H9 (cell line): ENCODE measurements at regions not wholly inside any gene's neighbourhood (a gene's known extent, or its start where the extent isn't known, plus 50 kb on each side); places are given as distances from the start of the nearest gene placed in this dataset.

ENCODE experiments used
- DNase-seq: peaks from one replicate; pipeline ENCODE4 v3.0.0-alpha.2; 2017
- H2AFZ ChIP-seq: one replicate; pipeline ENCODE4 v1.6.1; 2013; ENCODE audit warnings: mild to moderate bottlenecking, low read length, control low read depth, moderate library complexity
- H2AK5ac ChIP-seq: 2 replicates; pipeline ENCODE4 v1.6.1; 2013; ENCODE audit warnings: low read length, control low read depth, mixed read lengths; ENCODE audit not compliant: insufficient read length
- H2BK120ac ChIP-seq: one replicate; pipeline ENCODE4 v1.6.1; 2013; ENCODE audit warnings: low read depth, mild to moderate bottlenecking, low read length, control low read depth, inconsistent platforms; ENCODE audit not compliant: poor library complexity, severe bottlenecking
- H2BK12ac ChIP-seq: 2 replicates; pipeline ENCODE4 v1.6.1; 2013; ENCODE audit warnings: low read length, control low read depth, mixed read lengths, low read depth; ENCODE audit not compliant: insufficient read length
- H2BK15ac ChIP-seq: 2 replicates; pipeline ENCODE4 v1.6.1; 2013; ENCODE audit warnings: low read depth, low read length, control low read depth
- H2BK20ac ChIP-seq: one replicate; pipeline ENCODE4 v1.6.1; 2013; ENCODE audit warnings: low read depth, mild to moderate bottlenecking, low read length, control low read depth, inconsistent platforms; ENCODE audit not compliant: poor library complexity, severe bottlenecking
- H2BK5ac ChIP-seq: 2 replicates; pipeline ENCODE4 v1.6.1; 2013; ENCODE audit warnings: low read length, control low read depth, mixed read lengths; ENCODE audit not compliant: insufficient read length
- H3K14ac ChIP-seq: 2 replicates; pipeline ENCODE4 v1.6.1; 2013; ENCODE audit warnings: low read length, control low read depth; ENCODE audit not compliant: insufficient read depth
- H3K18ac ChIP-seq: 2 replicates; pipeline ENCODE4 v1.6.1; 2013; ENCODE audit warnings: low read depth, mild to moderate bottlenecking, mixed read lengths, low read length, control low read depth; ENCODE audit not compliant: insufficient read length
- H3K23ac ChIP-seq: 2 replicates; pipeline ENCODE4 v1.6.1; 2013; ENCODE audit warnings: low read length, control low read depth, mixed read lengths, low read depth; ENCODE audit not compliant: insufficient read length
- H3K23me2 ChIP-seq: 2 replicates; pipeline ENCODE4 v1.6.1; 2013; ENCODE audit warnings: low read depth, mild to moderate bottlenecking, mixed read lengths, low read length, control low read depth; ENCODE audit not compliant: insufficient read length, poor library complexity, severe bottlenecking
- H3K27ac ChIP-seq: 2 replicates; pipeline ENCODE4 v1.5.1; 2013; ENCODE audit warnings: low read length, control low read depth, mixed read lengths, low read depth; ENCODE audit not compliant: insufficient read length
- H3K27me3 ChIP-seq: 2 replicates; pipeline ENCODE4 v1.6.1; 2013; ENCODE audit warnings: low read length, control low read depth, inconsistent platforms; ENCODE audit not compliant: insufficient read depth
- H3K4ac ChIP-seq: 2 replicates; pipeline ENCODE4 v1.6.1; 2013; ENCODE audit warnings: low read depth, mild to moderate bottlenecking, control low read depth, inconsistent platforms, low read length, moderate library complexity
- H3K4me1 ChIP-seq: 2 replicates; pipeline ENCODE4 v1.6.1; 2013; ENCODE audit warnings: low read length, control low read depth, inconsistent platforms; ENCODE audit not compliant: insufficient read depth
- H3K4me2 ChIP-seq: 2 replicates; pipeline ENCODE4 v1.6.1; 2013; ENCODE audit warnings: low read length, control low read depth, mixed read lengths; ENCODE audit not compliant: insufficient read length, insufficient read depth
- H3K56ac ChIP-seq: 2 replicates; pipeline ENCODE4 v1.6.1; 2013; ENCODE audit warnings: low read depth, mild to moderate bottlenecking, mixed read lengths, low read length, control low read depth; ENCODE audit not compliant: insufficient read length
- H3K79me1 ChIP-seq: 2 replicates; pipeline ENCODE4 v1.6.1; 2013; ENCODE audit warnings: low read depth, mild to moderate bottlenecking, moderate library complexity, low read length, control low read depth, inconsistent platforms; ENCODE audit not compliant: insufficient read depth, poor library complexity, severe bottlenecking
- H3K79me2 ChIP-seq: 2 replicates; pipeline ENCODE4 v1.6.1; 2013; ENCODE audit warnings: low read length, control low read depth, inconsistent platforms; ENCODE audit not compliant: insufficient read depth
- H3K9ac ChIP-seq: 2 replicates; pipeline ENCODE4 v1.6.1; 2013; ENCODE audit warnings: low read length, control low read depth, mixed read lengths; ENCODE audit not compliant: insufficient read length; ENCODE audit errors: extremely low read depth
- H3K9me3 ChIP-seq: one replicate; pipeline ENCODE4 v1.6.1; 2013; ENCODE audit warnings: low read depth, low read length, inconsistent platforms; ENCODE audit not compliant: control insufficient read depth
- H3T11ph ChIP-seq: one replicate; pipeline ENCODE4 v1.6.1; 2013; ENCODE audit warnings: mild to moderate bottlenecking, low read length, control low read depth, inconsistent platforms
- H4K20me1 ChIP-seq: one replicate; pipeline ENCODE4 v1.6.1; 2013; ENCODE audit not compliant: control insufficient read depth, insufficient read length, insufficient read depth
- H4K5ac ChIP-seq: 2 replicates; pipeline ENCODE4 v1.6.1; 2013; ENCODE audit warnings: low read depth, mild to moderate bottlenecking, mixed read lengths, low read length, control low read depth; ENCODE audit not compliant: insufficient read length
- H4K8ac ChIP-seq: replicated peaks from 2 replicates; pipeline ENCODE4 v1.6.1; 2013; ENCODE audit warnings: low read length, control low read depth, mixed read lengths, low read depth; ENCODE audit not compliant: insufficient read length
- H4K91ac ChIP-seq: 2 replicates; pipeline ENCODE4 v1.6.1; 2013; ENCODE audit warnings: low read depth, mild to moderate bottlenecking, moderate library complexity, mixed read lengths, low read length, control low read depth; ENCODE audit not compliant: insufficient read length
- H3K27ac Mint-ChIP-seq, 3 experiments: 2 replicates in 2 of 3; 3 replicates in 1 of 3; pipeline ENCODE4 v1.8.0; 2020 to 2021; ENCODE audit warnings: mixed read lengths in 3 of 3, mild to moderate bottlenecking in 1 of 3, moderate library complexity in 1 of 3
- H3K27me3 Mint-ChIP-seq: 2 replicates; pipeline ENCODE4 v1.8.0; 2021; ENCODE audit warnings: low read depth, mild to moderate bottlenecking, moderate library complexity, mixed read lengths
- H3K36me3 Mint-ChIP-seq, 3 experiments: 2 replicates in 2 of 3; 3 replicates in 1 of 3; pipeline ENCODE4 v1.8.0; 2020 to 2021; ENCODE audit warnings: low read depth in 3 of 3, mixed read lengths in 3 of 3; ENCODE audit not compliant: insufficient read depth in 1 of 3
- H3K4me1 Mint-ChIP-seq, 2 experiments: 2 replicates each; pipeline ENCODE4 v1.8.0; 2020; ENCODE audit warnings: mixed read lengths in 2 of 2
- H3K4me3 Mint-ChIP-seq, 2 experiments: 2 replicates in 1 of 2; 3 replicates in 1 of 2; pipeline ENCODE4 v1.8.0; 2020 to 2021; ENCODE audit warnings: mild to moderate bottlenecking in 2 of 2, mixed read lengths in 2 of 2, moderate library complexity in 1 of 2
- H3K9me3 Mint-ChIP-seq, 2 experiments: 2 replicates in 1 of 2; 3 replicates in 1 of 2; pipeline ENCODE4 v1.8.0; 2020; ENCODE audit warnings: mild to moderate bottlenecking in 2 of 2, mixed read lengths in 2 of 2, moderate library complexity in 1 of 2
- CTCF ChIP-seq: fragments of 200-600 bp; sonication (generic); conservative IDR thresholded peaks from 3 replicates; pipeline ENCODE4 v1.8.0; 2021; ENCODE audit warnings: antibody characterized with exemption, mild to moderate bottlenecking
- WGBS: extraction: QIAGEN DNeasy Blood & Tissue Kit; methylation state at CpG from one replicate; pipeline ENCODE4 v1.1.7; 2013; ENCODE audit warnings: missing lambda C conversion rate, low lambda C conversion rate, mixed read lengths; ENCODE audit not compliant: insufficient read length; ENCODE audit errors: extremely low coverage; 5-methylcytosine and 5-hydroxymethylcytosine counted together

GRCh38 chr1:98056781-98057180, 135.9 kb upstream of the DPYD start:
- H3K79me1 ChIP-seq: no peaks in the 10 kb centered on the region
- H3K4ac ChIP-seq: no peak overlapping the region
- H3K4me1 Mint-ChIP-seq: peaks cover 22 to 37% of the 10 kb centered on the region in 2 experiments

More at GRCh38 chr1:98056781-98057180, 135.9 kb upstream of the DPYD start:
- Histone ChIP-seq H2BK120ac (no peak overlapping the region), H3K23ac (no peak overlapping the region), H4K91ac (no peak overlapping the region), H3T11ph (no peak overlapping the region), H3K79me2 (no peaks in the 10 kb centered on the region), H2BK15ac (no peak overlapping the region), H3K56ac (no peak overlapping the region), H4K5ac (no peak overlapping the region), H3K4me2 (no peak overlapping the region), H3K27ac (no peak overlapping the region), H3K27me3 (peaks cover 2% of the 10 kb centered on the region; the same call in 1 of the 2 replicates), H3K9me3 (no peaks in the 10 kb centered on the region), H4K8ac (no peak overlapping the region), H3K4me1 (no peaks in the 10 kb centered on the region; the same call in 1 of the 2 replicates), H3K14ac (no peak overlapping the region), H3K9ac (no peak overlapping the region), H3K23me2 (peaks cover 10% of the 10 kb centered on the region), H2BK5ac (no peak overlapping the region), H2BK20ac (no peak overlapping the region), H2AFZ (no peak overlapping the region), H2BK12ac (no peak overlapping the region), H2AK5ac (no peak overlapping the region), H3K18ac (no peak overlapping the region), H4K20me1 (no peaks in the 10 kb centered on the region)
- no peak for TF ChIP-seq CTCF
- Mint-ChIP-seq H3K27me3 (peaks cover 12% of the 10 kb centered on the region), H3K27ac (no peak overlapping the region), H3K9me3 (no peaks in the 10 kb centered on the region; a peak in 1 of 5 replicates), H3K36me3 (no peaks in the 10 kb centered on the region; a peak in 1 of 7 replicates), H3K4me3 (no peak overlapping the region)
- no CpG with 5 or more reads among the region's 3 CpGs for WGBS
- DNase-seq: no peak
